K562 (cell line): ENCODE measurements at regions not wholly inside any gene's neighbourhood (a gene's known extent, or its start where the extent isn't known, plus 50 kb on each side); places are given as distances from the start of the nearest gene placed in this dataset.
A peak's percentile ranks its signal among the peaks of the same experiment; 100 is the strongest.

Experiments used
- BHLHE40 ChIP-seq: IDR thresholded peaks from 2 replicates; pipeline ENCODE4 v1.6.1; 2011; ENCODE audit warnings: low read length, improper control_type of control experiment
- CBFA2T2 ChIP-seq: fragments of 450-650 bp; conservative IDR thresholded peaks from 2 replicates; pipeline ENCODE4 v1.6.1; 2017; ENCODE audit warnings: mild to moderate bottlenecking
- CBX3 ChIP-seq, 2 experiments: IDR thresholded peaks; 1 replicate in 1 of 2; 2 replicates in 1 of 2; pipeline ENCODE4 v1.6.1; 2012; ENCODE audit warnings: inconsistent platforms in 2 of 2, low read length in 2 of 2, borderline replicate concordance in 1 of 2, control low read depth in 1 of 2
- CREM ChIP-seq: IDR thresholded peaks from 2 replicates; pipeline ENCODE4 v1.6.1; 2014; ENCODE audit warnings: antibody characterized with exemption, low read depth
- CTBP1 ChIP-seq: fragments of 450-650 bp; IDR thresholded peaks from 2 replicates; pipeline ENCODE4 v1.6.1; 2016; ENCODE audit warnings: borderline replicate concordance
- CXXC5 ChIP-seq: fragments of 250-450 bp; sonication (Bioruptor Pico); IDR thresholded peaks from 2 replicates; pipeline ENCODE4 v1.8.0; 2022; ENCODE audit warnings: inconsistent platforms, mild to moderate bottlenecking, moderate library complexity
- DACH1 ChIP-seq: fragments of 450-650 bp; IDR thresholded peaks from 2 replicates; pipeline ENCODE4 v1.6.1; 2018; ENCODE audit not compliant: partially characterized antibody
- ELF2 ChIP-seq: fragments of 250-450 bp; sonication (Bioruptor Pico); IDR thresholded peaks from 2 replicates; pipeline ENCODE4 v1.5.0; 2021; ENCODE audit warnings: mild to moderate bottlenecking
- HMG20B ChIP-seq: fragments of 250-450 bp; sonication (Bioruptor Pico); IDR thresholded peaks from 2 replicates; pipeline ENCODE4 v1.5.0; 2021; ENCODE audit warnings: mild to moderate bottlenecking
- MTA2 ChIP-seq: fragments of 450-650 bp; IDR thresholded peaks from 2 replicates; pipeline ENCODE4 v1.6.1; 2016; ENCODE audit warnings: low read depth
- NR2C2 ChIP-seq, 2 experiments: fragments of 200-800 bp in 1 of 2; sonication (Bioruptor generic) in 1 of 2; sonication (generic) in 1 of 2; formaldehyde crosslinking in 1 of 2; IDR thresholded peaks; 2 replicates each; pipeline versions ENCODE4 v1.6.1 to v1.8.0; 2016 to 2022; ENCODE audit warnings: mild to moderate bottlenecking in 1 of 2, missing compliant biosample characterization in 1 of 2, missing genetic modification characterization in 1 of 2, missing genetic modification reagents in 1 of 2
- PHB2 ChIP-seq: fragments of 450-650 bp; IDR thresholded peaks from 2 replicates; pipeline ENCODE4 v1.6.1; 2017; ENCODE audit warnings: low read depth
- RUNX1 ChIP-seq: sonication (generic); IDR thresholded peaks from 2 replicates; pipeline ENCODE4 v1.6.1; 2016; ENCODE audit warnings: antibody characterized with exemption, low read depth
- SMARCA4 ChIP-seq: fragments of 450-650 bp; IDR thresholded peaks from 2 replicates; pipeline ENCODE4 v1.6.1; 2016
- TBP ChIP-seq: optimal IDR thresholded peaks from 2 replicates; pipeline ENCODE3; 2011; ENCODE audit warnings: low read depth, low read length, improper control_type of control experiment
- ZC3H11A ChIP-seq: IDR thresholded peaks from 2 replicates; pipeline ENCODE4 v1.6.1; 2012; ENCODE audit warnings: low read depth, low read length, improper control_type of control experiment
- ZNF197 ChIP-seq: fragments of 200-800 bp; sonication (Bioruptor generic); IDR thresholded peaks from 2 replicates; pipeline ENCODE4 v1.6.1; 2016; ENCODE audit warnings: low read depth, missing genetic modification characterization, missing compliant biosample characterization
- TF ChIP-seq, protein P1 (sequence below): conservative IDR thresholded peaks from 2 replicates; pipeline ENCODE4 v1.6.1; 2011; ENCODE audit warnings: low read depth, mild to moderate bottlenecking, low read length; ENCODE audit not compliant: control insufficient read depth
- TF ChIP-seq, protein P2 (sequence below): fragments of 450-650 bp; IDR thresholded peaks from 2 replicates; pipeline ENCODE4 v1.6.1; 2016; ENCODE audit warnings: borderline replicate concordance
- TF ChIP-seq, protein P3 (sequence below): sonication (generic); formaldehyde crosslinking; IDR thresholded peaks from 2 replicates; pipeline ENCODE4 v1.8.0; 2022; ENCODE audit warnings: mild to moderate bottlenecking, missing genetic modification reagents
- TF ChIP-seq, protein P4 (sequence below), 2 experiments: fragments of 450-650 bp; conservative IDR thresholded peaks; 2 replicates each; pipeline ENCODE4 v1.6.1; 2017; ENCODE audit warnings: mild to moderate bottlenecking in 2 of 2, moderate library complexity in 2 of 2

DNA sequence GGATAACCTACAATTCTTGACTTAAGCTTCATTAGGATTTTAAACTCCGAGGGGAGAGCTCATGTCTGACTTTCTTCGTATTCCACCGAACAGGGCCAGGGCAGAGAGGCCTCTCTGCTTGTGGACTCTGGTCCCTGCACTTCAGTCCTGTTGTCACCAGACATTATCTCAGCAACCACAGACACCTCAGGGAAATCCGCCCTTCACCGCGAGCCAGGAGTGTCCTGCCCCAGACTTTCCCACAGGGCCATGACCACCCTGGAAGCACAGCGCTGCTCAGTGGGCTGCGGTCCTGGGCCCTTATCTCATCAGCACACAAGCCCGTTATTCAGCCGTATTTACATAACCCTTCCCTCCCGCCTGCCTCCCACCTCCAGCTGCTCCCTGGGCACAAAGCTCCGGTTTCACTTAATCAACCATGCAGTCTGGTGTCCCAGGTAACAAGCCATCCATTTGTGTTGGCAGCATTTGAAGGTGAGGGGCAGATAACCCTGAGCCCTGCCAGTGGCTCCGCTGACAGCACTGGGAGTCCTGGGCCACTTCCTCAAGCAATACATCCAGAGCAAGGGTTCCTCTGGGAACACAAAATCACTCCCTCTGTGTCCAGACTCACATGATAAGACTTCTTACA is 122.8 kb upstream of the RAB4A start (continued):
- TF ChIP-seq CBFA2T2 (peak; percentile 95), CBX3 (IDR thresholded peaks at IDR 0.05; ENCODE audit: borderline replicate concordance in 1 of 2, low read length in 2 of 2) (no peak), PHB2 (0 out of 2 replicates have a peak, but pooled peaks have one; percentile 18), SMARCA4 (peak; percentile 81), RUNX1 (0 out of 2 replicates have a peak, but pooled peaks have one; percentile 22), CTBP1 (peak; percentile 80; the same call in 1 of the 2 replicates), CXXC5 (CRISPR knock-in tag) (peak; percentile 82), BHLHE40 (peak; percentile 51; the same call in 1 of the 2 replicates), CREM (peak; percentile 37; the same call in 1 of the 2 replicates), ZC3H11A (no peak), NR2C2 (CRISPR knock-in tag; IDR thresholded peaks at IDR 0.05) (no peak), NR2C2 (tag; IDR thresholded peaks at IDR 0.05) (no peak), HMG20B (CRISPR knock-in tag) (no peak), ELF2 (CRISPR knock-in tag) (no peak), MTA2 (peak; percentile 85), ZNF197 (CRISPR knock-in tag) (0 out of 2 replicates have a peak, but pooled peaks have one; percentile 35), TBP (no peak), DACH1 (peak; percentile 66)
- TF ChIP-seq, protein P1, sequence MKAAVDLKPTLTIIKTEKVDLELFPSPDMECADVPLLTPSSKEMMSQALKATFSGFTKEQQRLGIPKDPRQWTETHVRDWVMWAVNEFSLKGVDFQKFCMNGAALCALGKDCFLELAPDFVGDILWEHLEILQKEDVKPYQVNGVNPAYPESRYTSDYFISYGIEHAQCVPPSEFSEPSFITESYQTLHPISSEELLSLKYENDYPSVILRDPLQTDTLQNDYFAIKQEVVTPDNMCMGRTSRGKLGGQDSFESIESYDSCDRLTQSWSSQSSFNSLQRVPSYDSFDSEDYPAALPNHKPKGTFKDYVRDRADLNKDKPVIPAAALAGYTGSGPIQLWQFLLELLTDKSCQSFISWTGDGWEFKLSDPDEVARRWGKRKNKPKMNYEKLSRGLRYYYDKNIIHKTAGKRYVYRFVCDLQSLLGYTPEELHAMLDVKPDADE, result peak; percentile 54; the same call in 1 of the 2 replicates
- TF ChIP-seq, protein P2, sequence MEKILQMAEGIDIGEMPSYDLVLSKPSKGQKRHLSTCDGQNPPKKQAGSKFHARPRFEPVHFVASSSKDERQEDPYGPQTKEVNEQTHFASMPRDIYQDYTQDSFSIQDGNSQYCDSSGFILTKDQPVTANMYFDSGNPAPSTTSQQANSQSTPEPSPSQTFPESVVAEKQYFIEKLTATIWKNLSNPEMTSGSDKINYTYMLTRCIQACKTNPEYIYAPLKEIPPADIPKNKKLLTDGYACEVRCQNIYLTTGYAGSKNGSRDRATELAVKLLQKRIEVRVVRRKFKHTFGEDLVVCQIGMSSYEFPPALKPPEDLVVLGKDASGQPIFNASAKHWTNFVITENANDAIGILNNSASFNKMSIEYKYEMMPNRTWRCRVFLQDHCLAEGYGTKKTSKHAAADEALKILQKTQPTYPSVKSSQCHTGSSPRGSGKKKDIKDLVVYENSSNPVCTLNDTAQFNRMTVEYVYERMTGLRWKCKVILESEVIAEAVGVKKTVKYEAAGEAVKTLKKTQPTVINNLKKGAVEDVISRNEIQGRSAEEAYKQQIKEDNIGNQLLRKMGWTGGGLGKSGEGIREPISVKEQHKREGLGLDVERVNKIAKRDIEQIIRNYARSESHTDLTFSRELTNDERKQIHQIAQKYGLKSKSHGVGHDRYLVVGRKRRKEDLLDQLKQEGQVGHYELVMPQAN, result no peak
- TF ChIP-seq, protein P3, sequence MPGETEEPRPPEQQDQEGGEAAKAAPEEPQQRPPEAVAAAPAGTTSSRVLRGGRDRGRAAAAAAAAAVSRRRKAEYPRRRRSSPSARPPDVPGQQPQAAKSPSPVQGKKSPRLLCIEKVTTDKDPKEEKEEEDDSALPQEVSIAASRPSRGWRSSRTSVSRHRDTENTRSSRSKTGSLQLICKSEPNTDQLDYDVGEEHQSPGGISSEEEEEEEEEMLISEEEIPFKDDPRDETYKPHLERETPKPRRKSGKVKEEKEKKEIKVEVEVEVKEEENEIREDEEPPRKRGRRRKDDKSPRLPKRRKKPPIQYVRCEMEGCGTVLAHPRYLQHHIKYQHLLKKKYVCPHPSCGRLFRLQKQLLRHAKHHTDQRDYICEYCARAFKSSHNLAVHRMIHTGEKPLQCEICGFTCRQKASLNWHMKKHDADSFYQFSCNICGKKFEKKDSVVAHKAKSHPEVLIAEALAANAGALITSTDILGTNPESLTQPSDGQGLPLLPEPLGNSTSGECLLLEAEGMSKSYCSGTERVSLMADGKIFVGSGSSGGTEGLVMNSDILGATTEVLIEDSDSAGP, result no peak
- TF ChIP-seq, protein P4, sequence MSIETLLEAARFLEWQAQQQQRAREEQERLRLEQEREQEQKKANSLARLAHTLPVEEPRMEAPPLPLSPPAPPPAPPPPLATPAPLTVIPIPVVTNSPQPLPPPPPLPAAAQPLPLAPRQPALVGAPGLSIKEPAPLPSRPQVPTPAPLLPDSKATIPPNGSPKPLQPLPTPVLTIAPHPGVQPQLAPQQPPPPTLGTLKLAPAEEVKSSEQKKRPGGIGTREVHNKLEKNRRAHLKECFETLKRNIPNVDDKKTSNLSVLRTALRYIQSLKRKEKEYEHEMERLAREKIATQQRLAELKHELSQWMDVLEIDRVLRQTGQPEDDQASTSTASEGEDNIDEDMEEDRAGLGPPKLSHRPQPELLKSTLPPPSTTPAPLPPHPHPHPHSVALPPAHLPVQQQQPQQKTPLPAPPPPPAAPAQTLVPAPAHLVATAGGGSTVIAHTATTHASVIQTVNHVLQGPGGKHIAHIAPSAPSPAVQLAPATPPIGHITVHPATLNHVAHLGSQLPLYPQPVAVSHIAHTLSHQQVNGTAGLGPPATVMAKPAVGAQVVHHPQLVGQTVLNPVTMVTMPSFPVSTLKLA (conservative IDR thresholded peaks at IDR 0.05), result no peak
